ENCODE measurements at regions not wholly inside any gene's neighbourhood (a gene's known extent, or its start where the extent isn't known, plus 50 kb on each side); places are given as distances from the start of the nearest gene placed in this dataset.

DNA sequence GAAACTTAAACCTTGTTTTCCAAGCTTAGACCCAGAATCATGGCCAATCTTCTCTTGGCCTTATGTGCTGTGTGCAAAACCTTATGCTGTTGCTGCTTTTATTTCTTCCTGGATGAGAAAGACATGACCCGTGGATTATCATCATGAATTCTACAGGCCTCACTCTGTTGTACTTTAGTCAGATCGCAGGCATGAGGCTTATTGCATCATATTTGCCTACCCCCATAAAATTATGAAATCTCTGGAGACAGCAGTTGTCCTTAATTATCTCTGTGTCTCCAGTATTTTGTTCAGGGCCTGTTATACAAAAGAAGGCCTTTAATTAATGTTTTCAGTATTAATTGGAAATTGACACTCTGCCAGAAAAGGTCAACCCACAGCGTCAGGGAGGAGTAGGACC, 71.6 kb downstream of the PLCE1 start:
- Histone ChIP-seq H3K27ac (no peak overlapping the region), H3K4me3 (no peak overlapping the region), H3K36me3 (no peaks in the 10 kb centered on the region), H3K27me3 (no peaks in the 10 kb centered on the region), H3K9me3 (no peaks in the 10 kb centered on the region), H3K4me1 (no peaks in the 10 kb centered on the region)
- DNase-seq (no peak), ATAC-seq (ENCODE audit: low FRiP score in 2 of 2) (no peak)
- TF ChIP-seq POLR2AphosphoS5 (IDR thresholded peaks at IDR 0.05) = no peak
- no peak for TF ChIP-seq POLR2A (IDR thresholded peaks at IDR 0.05)
- no peak for TF ChIP-seq EP300 (IDR thresholded peaks at IDR 0.05)
- TF ChIP-seq, protein P1, sequence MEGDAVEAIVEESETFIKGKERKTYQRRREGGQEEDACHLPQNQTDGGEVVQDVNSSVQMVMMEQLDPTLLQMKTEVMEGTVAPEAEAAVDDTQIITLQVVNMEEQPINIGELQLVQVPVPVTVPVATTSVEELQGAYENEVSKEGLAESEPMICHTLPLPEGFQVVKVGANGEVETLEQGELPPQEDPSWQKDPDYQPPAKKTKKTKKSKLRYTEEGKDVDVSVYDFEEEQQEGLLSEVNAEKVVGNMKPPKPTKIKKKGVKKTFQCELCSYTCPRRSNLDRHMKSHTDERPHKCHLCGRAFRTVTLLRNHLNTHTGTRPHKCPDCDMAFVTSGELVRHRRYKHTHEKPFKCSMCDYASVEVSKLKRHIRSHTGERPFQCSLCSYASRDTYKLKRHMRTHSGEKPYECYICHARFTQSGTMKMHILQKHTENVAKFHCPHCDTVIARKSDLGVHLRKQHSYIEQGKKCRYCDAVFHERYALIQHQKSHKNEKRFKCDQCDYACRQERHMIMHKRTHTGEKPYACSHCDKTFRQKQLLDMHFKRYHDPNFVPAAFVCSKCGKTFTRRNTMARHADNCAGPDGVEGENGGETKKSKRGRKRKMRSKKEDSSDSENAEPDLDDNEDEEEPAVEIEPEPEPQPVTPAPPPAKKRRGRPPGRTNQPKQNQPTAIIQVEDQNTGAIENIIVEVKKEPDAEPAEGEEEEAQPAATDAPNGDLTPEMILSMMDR (IDR thresholded peaks at IDR 0.05) = no peak
- WGBS, 2 donors = 61 to 69% methylated on average over 3 of the region's 3 CpGs

DNA sequence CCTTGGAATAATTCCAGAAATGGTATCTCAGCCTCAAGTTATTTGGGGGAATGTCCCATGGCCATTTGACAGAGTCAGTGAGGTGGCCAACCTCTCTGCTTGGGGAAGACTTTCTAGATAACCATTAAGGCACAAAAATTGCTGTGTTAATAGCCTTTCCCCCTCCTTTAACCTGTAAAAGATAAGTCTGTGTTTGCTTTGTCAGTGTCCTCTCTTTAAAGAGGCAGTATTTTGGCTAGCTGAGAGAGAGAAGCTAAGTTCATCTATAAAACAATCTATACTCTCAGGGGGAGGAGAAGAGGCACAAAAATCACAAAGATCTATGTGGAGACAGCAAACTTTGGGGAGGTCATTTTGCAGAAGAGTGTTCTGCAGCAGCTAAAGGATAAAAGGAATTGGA, 72.1 kb downstream of the PLCE1 start:
- TF ChIP-seq POLR2AphosphoS5 (IDR thresholded peaks at IDR 0.05) = no peak
- no peak for TF ChIP-seq EP300 (IDR thresholded peaks at IDR 0.05)
- TF ChIP-seq, protein P1 (IDR thresholded peaks at IDR 0.05) = no peak
- TF ChIP-seq POLR2A (IDR thresholded peaks at IDR 0.05) = no peak
- ATAC-seq (ENCODE audit: low FRiP score in 2 of 2) (no peak), DNase-seq (no peak)
- Histone ChIP-seq H3K27me3 (no peaks in the 10 kb centered on the region), H3K4me1 (no peaks in the 10 kb centered on the region), H3K27ac (no peak overlapping the region), H3K9me3 (no peaks in the 10 kb centered on the region), H3K4me3 (no peak overlapping the region), H3K36me3 (no peaks in the 10 kb centered on the region)

DNA sequence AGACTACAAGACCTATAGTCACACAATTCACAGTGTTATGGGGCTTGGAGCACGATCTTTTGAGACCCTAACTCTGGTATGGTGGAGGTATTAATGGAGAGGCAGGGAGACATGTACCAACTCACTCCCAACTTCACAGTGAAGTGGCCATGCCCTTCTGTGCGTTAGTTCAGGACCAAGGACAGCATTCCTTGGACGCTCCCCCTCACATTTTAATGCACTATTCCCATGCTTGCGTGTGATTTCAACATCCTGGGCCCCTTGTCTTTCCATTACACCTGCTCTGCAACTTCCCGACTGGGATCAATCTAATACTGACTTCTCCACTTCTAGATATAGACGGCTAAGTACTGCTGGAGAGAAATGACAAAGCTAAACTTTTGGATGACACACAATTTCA, 72.7 kb downstream of the PLCE1 start:
- Histone ChIP-seq H3K27ac (no peak overlapping the region), H3K36me3 (no peaks in the 10 kb centered on the region), H3K27me3 (no peaks in the 10 kb centered on the region), H3K4me3 (no peak overlapping the region), H3K4me1 (no peaks in the 10 kb centered on the region), H3K9me3 (no peaks in the 10 kb centered on the region)
- DNase-seq (no peak), ATAC-seq (ENCODE audit: low FRiP score in 2 of 2) (peak in 1 of 2 donors; percentile 28)
- TF ChIP-seq, protein P1 (IDR thresholded peaks at IDR 0.05) = no peak
- TF ChIP-seq POLR2A (IDR thresholded peaks at IDR 0.05) (no peak), POLR2AphosphoS5 (IDR thresholded peaks at IDR 0.05) (no peak), EP300 (IDR thresholded peaks at IDR 0.05) (no peak)
- WGBS, 2 donors = 26 to 35% methylated on average over 6 of the region's 6 CpGs

DNA sequence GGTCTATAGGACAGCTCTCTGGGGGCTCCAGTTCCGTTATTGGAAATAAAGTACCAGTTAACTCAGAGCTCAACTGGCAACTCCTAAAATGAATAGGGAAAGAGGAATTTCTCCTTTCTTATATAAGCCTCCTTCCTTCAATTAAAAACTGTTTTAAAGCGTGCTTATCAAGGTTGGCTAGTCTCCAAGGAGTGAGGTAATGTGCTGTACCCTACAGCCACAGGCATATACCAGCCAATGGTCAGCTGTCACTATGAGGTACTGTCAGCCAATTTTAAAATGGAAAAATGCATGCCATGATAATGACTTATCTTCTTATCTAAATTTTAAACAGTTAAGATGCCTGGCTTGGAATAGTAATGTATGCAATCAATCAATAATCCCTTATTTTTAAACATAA, 76.2 kb downstream of the PLCE1 start:
- Histone ChIP-seq H3K27ac (no peak overlapping the region), H3K4me1 (no peaks in the 10 kb centered on the region), H3K27me3 (no peaks in the 10 kb centered on the region), H3K9me3 (no peaks in the 10 kb centered on the region), H3K4me3 (no peak overlapping the region), H3K36me3 (no peaks in the 10 kb centered on the region)
- no peak for DNase-seq
- TF ChIP-seq EP300 (IDR thresholded peaks at IDR 0.05) (no peak), POLR2AphosphoS5 (IDR thresholded peaks at IDR 0.05) (no peak), POLR2A (IDR thresholded peaks at IDR 0.05) (no peak)
- TF ChIP-seq, protein P1 (IDR thresholded peaks at IDR 0.05) = no peak
- ATAC-seq (ENCODE audit: low FRiP score in 2 of 2) = no peak
- WGBS, 2 donors = 38% methylated on average over 2 of the region's 2 CpGs

DNA sequence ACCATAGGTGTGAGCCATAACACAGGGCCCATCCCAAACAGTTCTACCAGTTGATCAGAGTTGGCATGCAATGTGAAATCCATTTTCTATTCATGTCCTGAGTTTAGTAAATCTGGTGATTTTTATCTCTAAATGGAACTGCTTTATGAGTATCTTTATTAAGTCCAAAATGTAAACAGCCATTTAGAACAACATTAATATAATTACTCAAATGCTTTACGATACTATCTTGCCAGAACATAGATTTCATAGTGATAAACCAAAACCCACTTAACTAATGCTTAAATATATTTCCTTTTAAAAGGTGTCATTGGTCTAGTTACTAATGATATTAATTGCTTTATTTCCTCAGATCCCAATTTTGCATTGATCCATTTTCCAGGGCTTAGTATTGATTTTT, 80.7 kb downstream of the PLCE1 start:
- no peak for ATAC-seq (ENCODE audit: low FRiP score in 2 of 2)
- DNase-seq = no peak

More for the DNA sequence above, 80.7 kb downstream of the PLCE1 start:
- H3K4me3 ChIP-seq = no peak overlapping the region
- H3K27ac ChIP-seq = no peak overlapping the region
- H3K9me3 ChIP-seq = no peaks in the 10 kb centered on the region
- no peaks in the 10 kb centered on the region for H3K36me3 ChIP-seq
- peaks cover 0 to 5% (median 4%) of the 10 kb centered on the region in 4 donors for H3K4me1 ChIP-seq
- TF ChIP-seq EP300 (IDR thresholded peaks at IDR 0.05) = no peak
- TF ChIP-seq, protein P1 (IDR thresholded peaks at IDR 0.05) = no peak
- TF ChIP-seq POLR2AphosphoS5 (IDR thresholded peaks at IDR 0.05) = no peak
- no peak for TF ChIP-seq POLR2A (IDR thresholded peaks at IDR 0.05)
- no peaks in the 10 kb centered on the region for H3K27me3 ChIP-seq
- WGBS, 2 donors = 77 to 88% methylated on average over 1 of the region's 1 CpG
